Transverse colon (tissue), 4 donors: ENCODE measurements at regions not wholly inside any gene's neighbourhood (a gene's known extent, or its start where the extent isn't known, plus 50 kb on each side); places are given as distances from the start of the nearest gene placed in this dataset.

ENCODE experiments used
- DNase-seq: peaks from one replicate; pipeline ENCODE4 v3.0.0-alpha.2; 2019
- H3K27ac ChIP-seq, 4 donors: fragments of 200-600 bp; sonication (generic); 2 replicates each; pipeline ENCODE4 v1.5.1; 2016 to 2018; ENCODE audit warnings: inconsistent platforms in 4 of 4
- H3K27me3 ChIP-seq: fragments of 200-600 bp; sonication (generic); 2 replicates; pipeline ENCODE4 v1.5.1; 2017; ENCODE audit warnings: inconsistent platforms
- H3K36me3 ChIP-seq, 4 donors: fragments of 200-600 bp; sonication (generic); 2 replicates each; pipeline ENCODE4 v1.5.1; 2017 to 2019; ENCODE audit warnings: inconsistent platforms in 4 of 4
- H3K4me1 ChIP-seq, 4 donors: fragments of 200-600 bp; sonication (generic); 2 replicates each; pipeline ENCODE4 v1.5.1; 2017 to 2020; ENCODE audit warnings: inconsistent platforms in 4 of 4
- H3K4me3 ChIP-seq, 4 donors: fragments of 200-600 bp; sonication (generic); 1 replicate in 1 of 4; 2 replicates in 3 of 4; pipeline versions ENCODE4 v1.5.1 to v1.6.1; 2017 to 2019; ENCODE audit warnings: inconsistent platforms in 4 of 4
- H3K9me3 ChIP-seq, 2 donors: fragments of 200-600 bp; sonication (generic); 2 replicates each; pipeline ENCODE4 v1.5.1; 2017 to 2019; ENCODE audit warnings: inconsistent platforms in 2 of 2
- EP300 ChIP-seq: sonication (generic); formaldehyde crosslinking; IDR thresholded peaks from one replicate; pipeline ENCODE4 v1.6.1; 2017; ENCODE audit warnings: antibody characterized with exemption, low read depth
- POLR2A ChIP-seq: fragments of 450-650 bp; IDR thresholded peaks from one replicate; pipeline ENCODE4 v1.6.1; 2016; ENCODE audit warnings: antibody characterized with exemption, mild to moderate bottlenecking, moderate library complexity
- POLR2AphosphoS5 ChIP-seq, 3 donors: sonication (generic); formaldehyde crosslinking; IDR thresholded peaks; one replicate each; pipeline ENCODE4 v1.6.1; 2016; ENCODE audit warnings: antibody characterized with exemption in 3 of 3
- WGBS, 2 donors: methylation state at CpG; one replicate each; pipeline ENCODE4 v1.1.5; 2018; ENCODE audit warnings: low coverage in 1 of 2; 5-methylcytosine and 5-hydroxymethylcytosine counted together
- in situ Hi-C, 4 donors: fragments of 200-750 bp; cut with MboI; loops; one replicate each; pipeline versions ENCODE4 v1.15.0 to v1.15.1; 2017; ENCODE audit warnings: low sequenced_read_pairs in 3 of 4, low pct_ligation_motif_present in 1 of 4, low pct_unique_long_range_greater_than_20kb in 1 of 4
- intact Hi-C: fragments of 100-400 bp; cut with DNase I; formaldehyde crosslinking; loops from one replicate; pipeline ENCODE4 v1.15.1; 2023; ENCODE audit warnings: low total_unique reads
- TF ChIP-seq, protein P1 (sequence below), 5 experiments: fragments of 200-600 bp in 3 of 5; fragments of 450-650 bp in 2 of 5; sonication (generic) in 3 of 5; IDR thresholded peaks; 1 replicate in 2 of 5; 2 replicates in 3 of 5; pipeline ENCODE4 v1.5.1; 2016 to 2017; ENCODE audit warnings: antibody characterized with exemption in 5 of 5, inconsistent platforms in 3 of 5, mild to moderate bottlenecking in 2 of 5, moderate library complexity in 1 of 5

DNA sequence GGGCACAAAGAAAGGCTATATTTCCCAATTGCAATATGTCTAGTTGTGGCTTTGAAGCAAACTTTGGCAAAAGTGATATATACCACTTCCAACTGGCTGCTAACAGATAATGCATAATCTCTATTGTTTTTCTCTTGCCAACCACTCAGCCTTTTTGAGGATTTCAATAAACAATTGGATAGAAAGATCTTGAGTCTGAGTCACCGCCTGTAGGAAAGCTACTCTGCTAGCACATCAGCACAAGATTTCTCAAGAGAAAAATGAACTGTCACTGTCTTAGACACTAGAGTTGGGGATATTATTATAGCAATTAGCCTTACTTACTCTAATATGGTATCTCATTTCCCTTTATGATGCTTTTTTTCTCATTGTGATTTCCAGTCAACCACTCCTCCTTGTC, 119.7 kb downstream of the SST start:
- Histone ChIP-seq H3K9me3 (no peaks in the 10 kb centered on the region), H3K36me3 (no peaks in the 10 kb centered on the region), H3K4me3 (no peak overlapping the region), H3K27me3 (no peaks in the 10 kb centered on the region), H3K27ac (no peak overlapping the region), H3K4me1 (no peaks in the 10 kb centered on the region)
- intact Hi-C loops (no loop called here), in situ Hi-C loops (no loop called here)
- TF ChIP-seq, protein P1, sequence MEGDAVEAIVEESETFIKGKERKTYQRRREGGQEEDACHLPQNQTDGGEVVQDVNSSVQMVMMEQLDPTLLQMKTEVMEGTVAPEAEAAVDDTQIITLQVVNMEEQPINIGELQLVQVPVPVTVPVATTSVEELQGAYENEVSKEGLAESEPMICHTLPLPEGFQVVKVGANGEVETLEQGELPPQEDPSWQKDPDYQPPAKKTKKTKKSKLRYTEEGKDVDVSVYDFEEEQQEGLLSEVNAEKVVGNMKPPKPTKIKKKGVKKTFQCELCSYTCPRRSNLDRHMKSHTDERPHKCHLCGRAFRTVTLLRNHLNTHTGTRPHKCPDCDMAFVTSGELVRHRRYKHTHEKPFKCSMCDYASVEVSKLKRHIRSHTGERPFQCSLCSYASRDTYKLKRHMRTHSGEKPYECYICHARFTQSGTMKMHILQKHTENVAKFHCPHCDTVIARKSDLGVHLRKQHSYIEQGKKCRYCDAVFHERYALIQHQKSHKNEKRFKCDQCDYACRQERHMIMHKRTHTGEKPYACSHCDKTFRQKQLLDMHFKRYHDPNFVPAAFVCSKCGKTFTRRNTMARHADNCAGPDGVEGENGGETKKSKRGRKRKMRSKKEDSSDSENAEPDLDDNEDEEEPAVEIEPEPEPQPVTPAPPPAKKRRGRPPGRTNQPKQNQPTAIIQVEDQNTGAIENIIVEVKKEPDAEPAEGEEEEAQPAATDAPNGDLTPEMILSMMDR (IDR thresholded peaks at IDR 0.05) = no peak
- TF ChIP-seq POLR2A (no peak), POLR2AphosphoS5 (IDR thresholded peaks at IDR 0.05) (no peak), EP300 (no peak)
- DNase-seq = no peak
- 80 to 93% methylated on average over 1 of the region's 1 CpG for WGBS, 2 donors

DNA sequence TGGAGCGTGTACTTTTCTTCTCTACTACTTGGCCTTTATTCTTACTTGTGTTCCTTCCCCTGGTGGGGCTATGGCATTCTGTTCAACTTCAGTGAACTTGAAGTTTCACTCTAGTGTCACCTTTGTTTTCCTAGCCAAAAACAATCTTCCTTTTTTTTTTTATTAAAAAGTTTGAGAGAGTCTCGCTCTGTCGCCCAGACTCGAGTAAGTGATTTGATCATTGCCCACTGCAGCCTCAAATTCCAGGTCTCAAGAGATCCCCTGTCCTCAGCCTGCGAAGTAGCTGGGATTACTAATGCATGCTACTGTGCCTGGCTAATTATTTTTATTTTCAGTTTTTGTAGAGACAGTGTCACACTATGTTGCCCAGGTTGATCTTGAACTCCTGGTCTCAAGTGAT, 124.8 kb downstream of the SST start:
- Histone ChIP-seq H3K9me3 (no peaks in the 10 kb centered on the region), H3K4me3 (no peak overlapping the region), H3K27me3 (no peaks in the 10 kb centered on the region), H3K27ac (no peak overlapping the region), H3K36me3 (no peaks in the 10 kb centered on the region), H3K4me1 (no peaks in the 10 kb centered on the region)
- intact Hi-C loops (no loop called here), in situ Hi-C loops (no loop called here)
- no peak for TF ChIP-seq POLR2AphosphoS5 (IDR thresholded peaks at IDR 0.05)
- TF ChIP-seq POLR2A = no peak
- no peak for TF ChIP-seq EP300
- TF ChIP-seq, protein P1 (IDR thresholded peaks at IDR 0.05) = no peak
- WGBS, 2 donors = 86 to 94% methylated on average over 5 of the region's 5 CpGs
- no peak for DNase-seq

DNA sequence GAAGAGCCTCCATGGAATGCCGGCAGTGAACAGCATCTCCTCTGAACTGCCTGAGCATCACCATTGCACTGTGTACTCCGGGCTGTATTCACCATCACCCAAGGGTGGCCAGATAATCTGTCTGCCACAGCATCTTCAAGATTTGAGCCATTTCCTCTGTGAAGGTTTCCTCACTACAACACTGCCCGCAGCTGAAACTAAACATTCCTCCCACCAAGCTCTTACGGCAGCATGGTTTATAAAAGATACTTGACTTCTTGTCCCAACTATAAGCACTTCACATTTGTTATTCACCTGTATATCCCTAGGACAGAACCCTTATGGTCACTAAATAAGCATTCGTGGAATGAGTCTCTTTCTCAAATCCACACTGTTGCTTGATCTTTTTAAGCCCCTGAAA, 125.9 kb downstream of the SST start:
- in situ Hi-C loops = no loop called here
- Histone ChIP-seq H3K27ac (no peak overlapping the region), H3K9me3 (no peaks in the 10 kb centered on the region), H3K36me3 (no peaks in the 10 kb centered on the region), H3K27me3 (no peaks in the 10 kb centered on the region), H3K4me1 (no peaks in the 10 kb centered on the region), H3K4me3 (no peak overlapping the region)
- TF ChIP-seq POLR2A = no peak
- TF ChIP-seq, protein P1 (IDR thresholded peaks at IDR 0.05) = no peak
- TF ChIP-seq EP300 = no peak
- no peak for TF ChIP-seq POLR2AphosphoS5 (IDR thresholded peaks at IDR 0.05)
- WGBS, 2 donors = 80 to 83% methylated on average over 3 to 5 of the region's 5 CpGs
- intact Hi-C loops = no loop called here
- no peak for DNase-seq

DNA sequence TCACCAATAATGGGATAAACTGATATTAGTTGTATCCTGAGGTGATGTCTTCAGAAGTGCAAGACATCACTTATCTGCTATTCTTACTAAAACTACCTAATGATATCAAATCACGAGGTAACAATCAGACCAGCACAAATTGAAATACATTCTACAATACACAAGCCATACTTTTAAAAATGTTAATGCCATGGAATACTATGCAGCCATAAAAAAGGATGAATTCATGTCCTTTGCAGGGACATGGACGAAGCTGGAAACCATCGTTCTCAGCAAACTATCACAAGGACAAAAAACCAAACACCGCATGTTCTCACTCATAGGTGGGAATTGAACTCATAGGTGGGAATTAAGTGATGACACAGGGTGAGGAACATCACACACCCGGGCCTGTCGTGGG, 129.3 kb downstream of the SST start:
- H3K36me3 ChIP-seq = no peaks in the 10 kb centered on the region
- in situ Hi-C loops (no loop called here), intact Hi-C loops (no loop called here)
- WGBS, 2 donors = 50 to 79% methylated on average over 3 to 6 of the region's 6 CpGs
- TF ChIP-seq POLR2A (no peak), POLR2AphosphoS5 (IDR thresholded peaks at IDR 0.05) (no peak), EP300 (no peak)
- TF ChIP-seq, protein P1 (IDR thresholded peaks at IDR 0.05) = no peak
- no peak for DNase-seq
- no peaks in the 10 kb centered on the region for H3K9me3 ChIP-seq
- no peaks in the 10 kb centered on the region for H3K4me1 ChIP-seq
- no peaks in the 10 kb centered on the region for H3K27me3 ChIP-seq
- H3K27ac ChIP-seq = no peak overlapping the region
- H3K4me3 ChIP-seq = no peak overlapping the region
